Fibroblast of villous mesenchyme (primary cell): ENCODE measurements at regions not wholly inside any gene's neighbourhood (a gene's known extent, or its start where the extent isn't known, plus 50 kb on each side); places are given as distances from the start of the nearest gene placed in this dataset. TPM values are rescaled to one million over a fixed set of nuclear protein-coding genes. Genes with fewer than 3 reads are reported as not detected.

Experiments used
- DNase-seq: peaks from one replicate; pipeline ENCODE4 v3.0.0-alpha.2; 2010; ENCODE audit warnings: low read depth
- H3K4me3 ChIP-seq: 2 replicates; pipeline ENCODE4 v1.5.1; 2011; ENCODE audit warnings: low read depth, mild to moderate bottlenecking, low read length
- small RNA-seq: library from RNA; depleted of rRNA; stranded (forward); fragments of <200 nt; gene quantifications from one replicate; pipeline ENCODE3, GENCODE V24; 2012
- TF ChIP-seq, protein P1 (sequence below): IDR thresholded peaks from 2 replicates; pipeline ENCODE4 v1.5.1; 2012; ENCODE audit warnings: low read depth, mild to moderate bottlenecking, low read length; ENCODE audit not compliant: insufficient read depth

- no peak overlapping the region for H3K4me3 ChIP-seq
- TF ChIP-seq, protein P1, sequence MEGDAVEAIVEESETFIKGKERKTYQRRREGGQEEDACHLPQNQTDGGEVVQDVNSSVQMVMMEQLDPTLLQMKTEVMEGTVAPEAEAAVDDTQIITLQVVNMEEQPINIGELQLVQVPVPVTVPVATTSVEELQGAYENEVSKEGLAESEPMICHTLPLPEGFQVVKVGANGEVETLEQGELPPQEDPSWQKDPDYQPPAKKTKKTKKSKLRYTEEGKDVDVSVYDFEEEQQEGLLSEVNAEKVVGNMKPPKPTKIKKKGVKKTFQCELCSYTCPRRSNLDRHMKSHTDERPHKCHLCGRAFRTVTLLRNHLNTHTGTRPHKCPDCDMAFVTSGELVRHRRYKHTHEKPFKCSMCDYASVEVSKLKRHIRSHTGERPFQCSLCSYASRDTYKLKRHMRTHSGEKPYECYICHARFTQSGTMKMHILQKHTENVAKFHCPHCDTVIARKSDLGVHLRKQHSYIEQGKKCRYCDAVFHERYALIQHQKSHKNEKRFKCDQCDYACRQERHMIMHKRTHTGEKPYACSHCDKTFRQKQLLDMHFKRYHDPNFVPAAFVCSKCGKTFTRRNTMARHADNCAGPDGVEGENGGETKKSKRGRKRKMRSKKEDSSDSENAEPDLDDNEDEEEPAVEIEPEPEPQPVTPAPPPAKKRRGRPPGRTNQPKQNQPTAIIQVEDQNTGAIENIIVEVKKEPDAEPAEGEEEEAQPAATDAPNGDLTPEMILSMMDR = no peak
- DNase-seq = no peak
Measured at GRCh38 chr18:42659187-42659586, 456.3 kb downstream of the RIT2 start.

DNA sequence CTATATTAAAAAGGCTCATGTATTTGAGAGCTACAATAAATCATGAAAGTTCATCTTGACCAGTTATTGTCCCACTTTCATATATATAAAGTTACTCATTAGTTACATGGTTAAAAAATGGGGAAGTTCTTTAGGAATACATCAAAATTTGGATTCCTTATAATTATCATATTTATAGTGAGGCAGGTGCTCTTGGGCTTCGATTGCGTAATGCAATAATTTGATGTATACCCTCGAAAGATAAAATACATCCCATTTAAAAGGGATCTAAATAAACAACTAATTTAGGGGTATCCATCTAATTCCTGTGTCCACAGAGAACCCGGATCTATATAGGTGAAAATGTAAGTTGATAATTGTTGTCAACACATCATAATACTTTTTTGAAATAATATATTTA is 444.6 kb downstream of the RIT2 start:
- TF ChIP-seq, protein P1 = no peak
- DNase-seq = no peak
- H3K4me3 ChIP-seq = no peak overlapping the region

DNA sequence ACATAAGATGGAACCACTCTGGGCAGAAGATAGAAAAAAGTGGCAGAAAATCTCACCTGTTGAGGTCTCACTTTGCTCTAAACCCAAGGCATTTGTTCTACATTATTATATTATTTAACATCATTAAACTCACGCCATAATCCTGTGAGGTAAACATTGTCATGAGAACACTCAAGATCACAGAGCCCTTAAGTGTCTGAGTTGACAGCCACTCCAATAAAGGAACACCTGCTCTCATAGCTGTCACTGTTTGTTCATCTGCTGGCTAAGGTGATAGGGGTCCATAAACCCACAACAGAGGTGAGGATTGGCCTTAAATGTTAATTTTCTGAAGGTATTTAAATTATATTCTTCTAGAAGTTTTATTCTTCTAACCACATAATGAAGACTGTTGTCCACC is 439.7 kb downstream of the RIT2 start:
- DNase-seq = no peak
- H3K4me3 ChIP-seq = no peak overlapping the region
- TF ChIP-seq, protein P1 = no peak

- no peak overlapping the region for H3K4me3 ChIP-seq
- DNase-seq = no peak
- TF ChIP-seq, protein P1 = no peak
Measured at GRCh38 chr18:42683094-42683493, 432.4 kb downstream of the RIT2 start.

DNA sequence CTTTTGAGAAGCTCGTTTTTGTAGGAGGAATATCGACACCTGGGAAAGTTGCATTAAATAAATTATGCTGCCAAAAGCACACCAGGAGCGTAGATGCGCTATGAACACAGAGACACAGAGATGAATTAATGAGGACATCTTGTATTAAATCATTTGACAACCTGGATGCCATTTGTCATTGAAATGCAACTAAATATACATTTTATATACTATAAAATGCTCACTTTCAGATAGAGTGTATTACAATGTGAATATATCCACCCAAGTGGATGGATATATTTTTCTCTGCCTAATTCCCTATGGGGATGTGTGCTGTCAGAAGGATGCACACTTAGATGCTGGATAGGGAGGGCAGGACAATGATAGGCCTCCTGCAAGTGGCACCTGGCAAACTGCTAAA is 426.2 kb downstream of the RIT2 start:
- TF ChIP-seq, protein P1 = no peak
- no peak overlapping the region for H3K4me3 ChIP-seq
- DNase-seq = no peak

Small RNA genes lying in the stretch of these regions (small RNA-seq; reads per million reads assigned to genes)
- not detected for gene RNA5SP454
